ENCODE measurements at regions not wholly inside any gene's neighbourhood (a gene's known extent, or its start where the extent isn't known, plus 50 kb on each side); places are given as distances from the start of the nearest gene placed in this dataset.

GRCh38 chr5:27381686-27382085 lies 343.3 kb upstream of the CDH9 start:
- H3K27ac ChIP-seq, result no peak overlapping the region
- no peaks in the 10 kb centered on the region for H3K9me3 ChIP-seq
- no peak for DNase-seq (ENCODE audit: low spot score in 2 of 2)
- WGBS, result 79% methylated on average over 1 of the region's 1 CpG
- no peaks in the 10 kb centered on the region for H3K4me1 ChIP-seq
- H3K36me3 ChIP-seq, result no peaks in the 10 kb centered on the region
- H3K4me3 ChIP-seq, result no peak overlapping the region
- TF ChIP-seq POLR2A (IDR thresholded peaks at IDR 0.05) (no peak), POLR2AphosphoS5 (IDR thresholded peaks at IDR 0.05) (no peak), EP300 (IDR thresholded peaks at IDR 0.05) (no peak), CTCF (IDR thresholded peaks at IDR 0.05) (no peak)
- H3K27me3 ChIP-seq, result no peaks in the 10 kb centered on the region

- DNase-seq (ENCODE audit: low spot score in 2 of 2), result no peak
- no peak for TF ChIP-seq EP300 (IDR thresholded peaks at IDR 0.05)
- TF ChIP-seq CTCF (IDR thresholded peaks at IDR 0.05), result no peak
- no peak for TF ChIP-seq POLR2A (IDR thresholded peaks at IDR 0.05)
- TF ChIP-seq POLR2AphosphoS5 (IDR thresholded peaks at IDR 0.05), result no peak
Observed at GRCh38 chr5:27377626-27378025, 339.2 kb upstream of the CDH9 start.

GRCh38 chr5:27353970-27354369 lies 315.6 kb upstream of the CDH9 start:
- TF ChIP-seq POLR2A (IDR thresholded peaks at IDR 0.05) (no peak), EP300 (IDR thresholded peaks at IDR 0.05) (no peak), CTCF (IDR thresholded peaks at IDR 0.05) (no peak)
- Histone ChIP-seq H3K4me3 (no peak overlapping the region), H3K27me3 (no peaks in the 10 kb centered on the region), H3K4me1 (no peaks in the 10 kb centered on the region), H3K36me3 (no peaks in the 10 kb centered on the region), H3K27ac (no peak overlapping the region), H3K9me3 (no peaks in the 10 kb centered on the region)
- no peak for DNase-seq (ENCODE audit: low spot score in 2 of 2)
- 90% methylated on average over 6 of the region's 6 CpGs for WGBS

More at GRCh38 chr5:27377626-27378025, 339.2 kb upstream of the CDH9 start:
- no peaks in the 10 kb centered on the region for H3K9me3 ChIP-seq
- no peaks in the 10 kb centered on the region for H3K27me3 ChIP-seq
- no peaks in the 10 kb centered on the region for H3K4me1 ChIP-seq
- 74% methylated on average over 4 of the region's 4 CpGs for WGBS
- H3K4me3 ChIP-seq, result no peak overlapping the region
- no peaks in the 10 kb centered on the region for H3K36me3 ChIP-seq
- H3K27ac ChIP-seq, result no peak overlapping the region

- 90% methylated on average over 6 of the region's 6 CpGs for WGBS
- no peak overlapping the region for H3K4me3 ChIP-seq
- H3K4me1 ChIP-seq, result no peaks in the 10 kb centered on the region
- TF ChIP-seq POLR2A (IDR thresholded peaks at IDR 0.05) (no peak), POLR2AphosphoS5 (IDR thresholded peaks at IDR 0.05) (no peak), EP300 (IDR thresholded peaks at IDR 0.05) (no peak), CTCF (IDR thresholded peaks at IDR 0.05) (no peak)
- no peak for DNase-seq (ENCODE audit: low spot score in 2 of 2)
- no peak overlapping the region for H3K27ac ChIP-seq
- no peaks in the 10 kb centered on the region for H3K36me3 ChIP-seq
- H3K27me3 ChIP-seq, result no peaks in the 10 kb centered on the region
- H3K9me3 ChIP-seq, result no peaks in the 10 kb centered on the region
Observed at GRCh38 chr5:27353540-27353939, 315.2 kb upstream of the CDH9 start.

GRCh38 chr5:27341342-27341741 lies 303.0 kb upstream of the CDH9 start:
- TF ChIP-seq POLR2AphosphoS5 (IDR thresholded peaks at IDR 0.05), result no peak
- no peak for TF ChIP-seq EP300 (IDR thresholded peaks at IDR 0.05)
- TF ChIP-seq POLR2A (IDR thresholded peaks at IDR 0.05), result no peak
- no peak for TF ChIP-seq CTCF (IDR thresholded peaks at IDR 0.05)
- Histone ChIP-seq H3K27me3 (no peaks in the 10 kb centered on the region), H3K4me3 (no peak overlapping the region), H3K4me1 (no peaks in the 10 kb centered on the region), H3K36me3 (no peaks in the 10 kb centered on the region), H3K27ac (no peak overlapping the region), H3K9me3 (no peaks in the 10 kb centered on the region)
- no peak for DNase-seq (ENCODE audit: low spot score in 2 of 2)
